ENCODE measurements at regions not wholly inside any gene's neighbourhood (a gene's known extent, or its start where the extent isn't known, plus 50 kb on each side); places are given as distances from the start of the nearest gene placed in this dataset.

DNA sequence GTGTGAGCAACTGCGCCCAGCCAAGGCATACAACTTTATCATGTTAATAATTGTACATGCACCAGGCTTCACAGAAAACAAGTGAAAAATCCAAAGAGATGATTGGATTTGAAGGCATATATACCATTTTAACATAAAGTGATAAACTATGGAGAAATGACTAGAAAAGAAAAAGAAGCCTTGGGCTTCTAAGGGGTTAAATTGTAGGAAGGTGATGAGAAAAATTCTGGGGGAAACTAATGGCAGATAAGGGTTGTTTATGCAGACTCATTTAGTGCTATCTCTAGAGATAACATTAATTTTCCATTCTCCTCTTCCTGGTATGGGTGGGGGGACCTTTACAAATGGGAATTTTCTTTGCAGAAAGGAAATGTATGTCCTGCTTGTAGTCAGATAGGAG is 154.0 kb downstream of the TMEM17 start:
- no peaks in the 10 kb centered on the region for H3K36me3 ChIP-seq (replicated peaks; ENCODE audit: insufficient read depth, low read length)
- no peak for DNase-seq
- no peak overlapping the region for H3K4me2 ChIP-seq (ENCODE audit: low read depth, low read length)
- no peaks in the 10 kb centered on the region for H3K79me2 ChIP-seq (ENCODE audit: low read length)
- no peak overlapping the region for H3K4me3 ChIP-seq (ENCODE audit: low read length)
- H3K27ac ChIP-seq (ENCODE audit: low read length): no peak overlapping the region
- H2AFZ ChIP-seq (ENCODE audit: low read length): no peak overlapping the region
- H3K9me2 ChIP-seq (replicated peaks; ENCODE audit: insufficient read depth, low read length): no peaks in the 10 kb centered on the region
- peaks cover 14% of the 10 kb centered on the region for H3K4me1 ChIP-seq (ENCODE audit: low read length)
- TF ChIP-seq, protein P1, sequence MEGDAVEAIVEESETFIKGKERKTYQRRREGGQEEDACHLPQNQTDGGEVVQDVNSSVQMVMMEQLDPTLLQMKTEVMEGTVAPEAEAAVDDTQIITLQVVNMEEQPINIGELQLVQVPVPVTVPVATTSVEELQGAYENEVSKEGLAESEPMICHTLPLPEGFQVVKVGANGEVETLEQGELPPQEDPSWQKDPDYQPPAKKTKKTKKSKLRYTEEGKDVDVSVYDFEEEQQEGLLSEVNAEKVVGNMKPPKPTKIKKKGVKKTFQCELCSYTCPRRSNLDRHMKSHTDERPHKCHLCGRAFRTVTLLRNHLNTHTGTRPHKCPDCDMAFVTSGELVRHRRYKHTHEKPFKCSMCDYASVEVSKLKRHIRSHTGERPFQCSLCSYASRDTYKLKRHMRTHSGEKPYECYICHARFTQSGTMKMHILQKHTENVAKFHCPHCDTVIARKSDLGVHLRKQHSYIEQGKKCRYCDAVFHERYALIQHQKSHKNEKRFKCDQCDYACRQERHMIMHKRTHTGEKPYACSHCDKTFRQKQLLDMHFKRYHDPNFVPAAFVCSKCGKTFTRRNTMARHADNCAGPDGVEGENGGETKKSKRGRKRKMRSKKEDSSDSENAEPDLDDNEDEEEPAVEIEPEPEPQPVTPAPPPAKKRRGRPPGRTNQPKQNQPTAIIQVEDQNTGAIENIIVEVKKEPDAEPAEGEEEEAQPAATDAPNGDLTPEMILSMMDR (IDR thresholded peaks at IDR 0.05; ENCODE audit: low read length): no peak
- TF ChIP-seq EZH2phosphoT487 (IDR thresholded peaks at IDR 0.05; ENCODE audit: low read length): no peak
- TF ChIP-seq EZH2 (optimal IDR thresholded peaks at IDR 0.05; ENCODE audit: low read depth, low read length): no peak
- no peaks in the 10 kb centered on the region for H4K20me1 ChIP-seq (ENCODE audit: insufficient read depth, low read length)
- H3K9me3 ChIP-seq (replicated peaks; ENCODE audit: insufficient read depth, low read length): no peaks in the 10 kb centered on the region
- no peaks in the 10 kb centered on the region for H3K27me3 ChIP-seq (replicated peaks; ENCODE audit: insufficient read depth, low read length)
- H3K9ac ChIP-seq (ENCODE audit: low read length): no peak overlapping the region
- 0 out of 2 replicates have a peak, but pooled peaks cover 9% of the 10 kb centered on the region for H3F3A ChIP-seq (ENCODE audit: insufficient read depth, low read length)

DNA sequence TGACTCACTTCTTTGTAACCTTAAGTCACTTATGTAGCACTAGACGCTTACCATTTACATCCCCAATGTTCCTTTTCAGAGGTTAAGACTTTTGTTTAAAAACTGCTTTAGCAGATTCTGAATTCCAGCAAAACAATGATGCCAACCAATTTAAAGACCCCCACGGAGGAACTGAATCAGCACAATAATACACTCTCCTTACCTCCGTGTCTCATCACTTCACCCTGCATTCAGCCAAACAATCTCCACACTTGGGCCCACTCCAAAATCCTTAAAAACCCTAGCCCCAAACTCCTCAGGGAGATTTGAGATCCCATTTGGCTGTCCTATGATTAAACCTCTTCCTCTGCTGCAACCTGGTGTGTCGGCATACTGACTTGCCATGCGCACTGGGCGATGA is 153.9 kb downstream of the B3GNT2 start:
- no peak for TF ChIP-seq EZH2phosphoT487 (IDR thresholded peaks at IDR 0.05; ENCODE audit: low read length)
- TF ChIP-seq EZH2 (optimal IDR thresholded peaks at IDR 0.05; ENCODE audit: low read depth, low read length): no peak
- TF ChIP-seq, protein P1 (IDR thresholded peaks at IDR 0.05; ENCODE audit: low read length): no peak
- Histone ChIP-seq H4K20me1 (ENCODE audit: insufficient read depth, low read length) (no peaks in the 10 kb centered on the region), H3K27ac (ENCODE audit: low read length) (no peak overlapping the region), H3K36me3 (replicated peaks; ENCODE audit: insufficient read depth, low read length) (no peaks in the 10 kb centered on the region), H3K4me2 (ENCODE audit: low read depth, low read length) (no peak overlapping the region), H3F3A (ENCODE audit: insufficient read depth, low read length) (0 out of 2 replicates have a peak, but pooled peaks cover 9% of the 10 kb centered on the region), H3K4me1 (ENCODE audit: low read length) (peaks cover 14% of the 10 kb centered on the region), H3K27me3 (replicated peaks; ENCODE audit: insufficient read depth, low read length) (no peaks in the 10 kb centered on the region), H2AFZ (ENCODE audit: low read length) (no peak overlapping the region), H3K79me2 (ENCODE audit: low read length) (no peaks in the 10 kb centered on the region), H3K4me3 (ENCODE audit: low read length) (no peak overlapping the region), H3K9me2 (replicated peaks; ENCODE audit: insufficient read depth, low read length) (no peaks in the 10 kb centered on the region), H3K9ac (ENCODE audit: low read length) (no peak overlapping the region), H3K9me3 (replicated peaks; ENCODE audit: insufficient read depth, low read length) (no peaks in the 10 kb centered on the region)
- no peak for DNase-seq

DNA sequence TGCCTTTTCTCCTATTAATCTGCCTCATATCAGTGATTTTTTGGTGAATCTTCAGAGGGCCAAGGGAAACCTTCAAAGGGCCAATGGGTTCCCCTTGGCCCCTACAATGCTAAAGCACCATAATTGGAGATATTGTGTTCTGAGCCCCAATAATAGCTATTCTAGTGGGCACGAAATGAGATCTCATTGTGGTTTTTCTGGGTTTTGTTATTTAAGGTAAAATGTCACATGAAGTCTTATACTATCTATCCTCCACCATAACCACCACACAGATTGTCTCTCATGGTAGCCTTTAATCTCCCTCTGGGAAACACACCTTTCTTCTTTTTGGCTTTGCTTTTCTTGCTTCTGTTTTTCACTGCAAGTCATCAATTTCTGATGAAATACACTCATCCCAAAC is 152.8 kb downstream of the B3GNT2 start:
- Histone ChIP-seq H3K9ac (ENCODE audit: low read length) (no peak overlapping the region), H3F3A (ENCODE audit: insufficient read depth, low read length) (0 out of 2 replicates have a peak, but pooled peaks cover 9% of the 10 kb centered on the region), H3K9me3 (replicated peaks; ENCODE audit: insufficient read depth, low read length) (no peaks in the 10 kb centered on the region), H3K79me2 (ENCODE audit: low read length) (no peaks in the 10 kb centered on the region), H3K36me3 (replicated peaks; ENCODE audit: insufficient read depth, low read length) (no peaks in the 10 kb centered on the region), H3K4me3 (ENCODE audit: low read length) (no peak overlapping the region), H3K27ac (ENCODE audit: low read length) (no peak overlapping the region), H2AFZ (ENCODE audit: low read length) (no peak overlapping the region), H3K27me3 (replicated peaks; ENCODE audit: insufficient read depth, low read length) (no peaks in the 10 kb centered on the region), H3K4me1 (ENCODE audit: low read length) (peaks cover 14% of the 10 kb centered on the region), H3K9me2 (replicated peaks; ENCODE audit: insufficient read depth, low read length) (no peaks in the 10 kb centered on the region), H4K20me1 (ENCODE audit: insufficient read depth, low read length) (no peaks in the 10 kb centered on the region), H3K4me2 (ENCODE audit: low read depth, low read length) (no peak overlapping the region)
- DNase-seq: peak; percentile 14
- TF ChIP-seq EZH2 (optimal IDR thresholded peaks at IDR 0.05; ENCODE audit: low read depth, low read length) (no peak), EZH2phosphoT487 (IDR thresholded peaks at IDR 0.05; ENCODE audit: low read length) (no peak)
- TF ChIP-seq, protein P1 (IDR thresholded peaks at IDR 0.05; ENCODE audit: low read length): no peak

All from MM.1S (cell line).